ENCODE measurements at regions not wholly inside any gene's neighbourhood (a gene's known extent, or its start where the extent isn't known, plus 50 kb on each side); places are given as distances from the start of the nearest gene placed in this dataset.
"Not testable (repeated sequence)": the region's sequence is repeated elsewhere in the genome, so short reads cannot be mapped to it uniquely, and the experiment has no call there.

- Histone ChIP-seq H4K20me1 (ENCODE audit: insufficient read depth, low read length) (no peaks in the 10 kb centered on the region), H3K9me3 (ENCODE audit: low read length) (no peaks in the 10 kb centered on the region), H2AFZ (ENCODE audit: low read length) (no peak overlapping the region), H3K36me3 (ENCODE audit: insufficient read depth, low read length) (no peaks in the 10 kb centered on the region), H3K27ac (ENCODE audit: low read depth, low read length, poor library complexity, severe bottlenecking) (no peak overlapping the region), H3K9me2 (ENCODE audit: low read depth, low read length) (no peaks in the 10 kb centered on the region), H3F3A (ENCODE audit: insufficient read depth, low read length) (no peaks in the 10 kb centered on the region), H3K9ac (ENCODE audit: low read length) (no peak overlapping the region), H3K79me2 (ENCODE audit: insufficient read depth, low read length) (no peaks in the 10 kb centered on the region), H3K4me2 (ENCODE audit: low read length) (no peak overlapping the region), H3K4me1 (ENCODE audit: insufficient read depth, low read length, severe bottlenecking) (no peaks in the 10 kb centered on the region), H3K27me3 (ENCODE audit: insufficient read depth, low read length) (no peaks in the 10 kb centered on the region), H3K4me3 (ENCODE audit: low read depth, low read length, poor library complexity, severe bottlenecking) (no peak overlapping the region)
- no peak for TF ChIP-seq EZH2 (IDR thresholded peaks at IDR 0.05; ENCODE audit: borderline replicate concordance, low read length)
- no peak for TF ChIP-seq CTCF (IDR thresholded peaks at IDR 0.05; ENCODE audit: low read length)
Observed at GRCh38 chr5:113703266-113703665, 189.8 kb downstream of the YTHDC2 start.

GRCh38 chr5:113705657-113706056 is 192.2 kb downstream of the YTHDC2 start:
- no peak overlapping the region for H3K4me2 ChIP-seq (ENCODE audit: low read length)
- no peaks in the 10 kb centered on the region for H3K79me2 ChIP-seq (ENCODE audit: insufficient read depth, low read length)
- H3F3A ChIP-seq (ENCODE audit: insufficient read depth, low read length): no peaks in the 10 kb centered on the region
- no peaks in the 10 kb centered on the region for H3K4me1 ChIP-seq (ENCODE audit: insufficient read depth, low read length, severe bottlenecking)
- H3K9me2 ChIP-seq (ENCODE audit: low read depth, low read length): no peaks in the 10 kb centered on the region
- no peaks in the 10 kb centered on the region for H4K20me1 ChIP-seq (ENCODE audit: insufficient read depth, low read length)
- no peaks in the 10 kb centered on the region for H3K9me3 ChIP-seq (ENCODE audit: low read length)
- H3K9ac ChIP-seq (ENCODE audit: low read length): no peak overlapping the region
- H3K27ac ChIP-seq (ENCODE audit: low read depth, low read length, poor library complexity, severe bottlenecking): no peak overlapping the region
- H3K36me3 ChIP-seq (ENCODE audit: insufficient read depth, low read length): no peaks in the 10 kb centered on the region
- no peak for TF ChIP-seq EZH2 (IDR thresholded peaks at IDR 0.05; ENCODE audit: borderline replicate concordance, low read length)
- no peak for TF ChIP-seq CTCF (IDR thresholded peaks at IDR 0.05; ENCODE audit: low read length)
- no peak overlapping the region for H3K4me3 ChIP-seq (ENCODE audit: low read depth, low read length, poor library complexity, severe bottlenecking)
- H2AFZ ChIP-seq (ENCODE audit: low read length): no peak overlapping the region
- H3K27me3 ChIP-seq (ENCODE audit: insufficient read depth, low read length): no peaks in the 10 kb centered on the region

- Histone ChIP-seq H3K27me3 (ENCODE audit: insufficient read depth, low read length) (no peaks in the 10 kb centered on the region), H3K9me2 (ENCODE audit: low read depth, low read length) (no peaks in the 10 kb centered on the region), H3K9me3 (ENCODE audit: low read length) (0 out of 2 replicates have a peak, but pooled peaks cover 5% of the 10 kb centered on the region), H3K27ac (ENCODE audit: low read depth, low read length, poor library complexity, severe bottlenecking) (no peak overlapping the region), H3K79me2 (ENCODE audit: insufficient read depth, low read length) (no peaks in the 10 kb centered on the region), H3K4me2 (ENCODE audit: low read length) (no peak overlapping the region), H4K20me1 (ENCODE audit: insufficient read depth, low read length) (no peaks in the 10 kb centered on the region), H3K36me3 (ENCODE audit: insufficient read depth, low read length) (no peaks in the 10 kb centered on the region), H3F3A (ENCODE audit: insufficient read depth, low read length) (no peaks in the 10 kb centered on the region), H3K4me1 (ENCODE audit: insufficient read depth, low read length, severe bottlenecking) (no peaks in the 10 kb centered on the region), H3K9ac (ENCODE audit: low read length) (no peak overlapping the region), H2AFZ (ENCODE audit: low read length) (no peak overlapping the region), H3K4me3 (ENCODE audit: low read depth, low read length, poor library complexity, severe bottlenecking) (no peak overlapping the region)
- no peak for TF ChIP-seq CTCF (IDR thresholded peaks at IDR 0.05; ENCODE audit: low read length)
Observed at GRCh38 chr5:113713051-113713450, 199.6 kb downstream of the YTHDC2 start.

- H3K79me2 ChIP-seq (ENCODE audit: insufficient read depth, low read length); H3K27ac ChIP-seq (ENCODE audit: low read depth, low read length, poor library complexity, severe bottlenecking); H3K4me1 ChIP-seq (ENCODE audit: insufficient read depth, low read length, severe bottlenecking); H3K4me3 ChIP-seq (ENCODE audit: low read depth, low read length, poor library complexity, severe bottlenecking); H3F3A ChIP-seq (ENCODE audit: insufficient read depth, low read length); H3K9me2 ChIP-seq (ENCODE audit: low read depth, low read length); H3K9ac ChIP-seq (ENCODE audit: low read length); H3K9me3 ChIP-seq (ENCODE audit: low read length); H3K27me3 ChIP-seq (ENCODE audit: insufficient read depth, low read length); H2AFZ ChIP-seq (ENCODE audit: low read length); H3K36me3 ChIP-seq (ENCODE audit: insufficient read depth, low read length); H4K20me1 ChIP-seq (ENCODE audit: insufficient read depth, low read length); H3K4me2 ChIP-seq (ENCODE audit: low read length): not testable (repeated sequence)
Observed at GRCh38 chr5:113715921-113716320, 202.4 kb downstream of the YTHDC2 start.
